ENCODE measurements at regions not wholly inside any gene's neighbourhood (a gene's known extent, or its start where the extent isn't known, plus 50 kb on each side); places are given as distances from the start of the nearest gene placed in this dataset.

- no peak for DNase-seq
These were observed 618.1 kb downstream of the ZNF385D start for GRCh38 chr3:21132896-21133295.

GRCh38 chr3:21120826-21121225, 630.2 kb downstream of the ZNF385D start:
- no peak for DNase-seq

DNA sequence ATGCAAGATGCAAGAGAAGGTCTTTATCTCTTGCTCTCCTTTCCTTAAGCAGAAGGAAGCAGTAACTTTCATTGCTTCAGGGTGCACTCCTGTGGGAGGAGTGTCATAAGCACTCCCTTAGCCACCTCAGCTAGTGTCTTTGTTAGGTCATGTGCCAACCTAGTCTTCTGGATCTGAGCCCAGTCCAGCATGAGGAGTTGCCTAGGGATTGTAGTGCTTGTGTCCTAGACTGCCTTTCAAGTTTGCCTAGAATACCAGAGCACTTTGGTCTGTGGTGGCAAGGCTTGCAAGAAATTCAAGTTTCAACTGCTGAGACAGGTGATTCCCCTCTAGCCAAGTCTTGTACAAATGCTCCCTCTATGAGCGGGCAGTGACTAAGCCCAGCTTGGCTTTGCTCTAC, 633.6 kb downstream of the ZNF385D start:
- no peak for DNase-seq

DNA sequence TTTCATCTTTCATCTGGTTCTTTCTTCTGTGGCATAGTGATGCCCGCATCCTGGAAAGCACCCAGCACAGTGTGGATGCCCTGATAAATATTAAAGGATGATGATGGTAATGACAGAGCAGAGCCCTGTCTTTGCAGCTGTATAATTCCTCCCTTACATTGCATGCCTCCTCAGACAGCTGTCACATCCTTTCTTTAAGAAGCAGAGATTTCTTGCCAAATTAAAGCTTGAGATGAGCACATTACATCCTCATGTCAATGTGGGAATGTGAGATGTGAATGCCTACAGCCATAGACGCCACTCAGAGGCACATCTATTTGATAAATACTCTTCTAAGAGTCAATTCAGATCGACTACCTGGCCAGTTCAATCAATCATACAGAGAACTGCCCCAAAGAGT, 642.0 kb downstream of the ZNF385D start:
- DNase-seq = no peak

DNA sequence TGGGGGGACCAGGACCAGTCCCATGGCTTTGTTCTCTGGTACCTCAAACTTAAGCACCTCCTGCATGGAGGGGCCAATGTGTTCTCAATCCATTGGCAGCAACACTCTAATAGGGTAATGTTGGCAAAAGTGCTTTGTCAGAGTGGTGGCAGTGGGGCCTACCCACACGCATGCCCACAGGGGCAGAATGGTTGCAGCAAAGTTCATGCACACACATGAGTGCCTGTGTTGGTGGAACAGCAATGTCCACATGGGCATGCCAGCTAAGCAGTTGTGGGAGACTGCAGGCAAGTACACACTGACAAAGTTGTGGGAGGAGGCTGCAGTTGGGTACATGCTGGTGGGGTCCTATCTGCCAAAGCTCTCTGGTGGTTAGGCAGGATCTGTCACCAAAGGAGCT, 645.2 kb downstream of the ZNF385D start:
- DNase-seq = no peak

DNA sequence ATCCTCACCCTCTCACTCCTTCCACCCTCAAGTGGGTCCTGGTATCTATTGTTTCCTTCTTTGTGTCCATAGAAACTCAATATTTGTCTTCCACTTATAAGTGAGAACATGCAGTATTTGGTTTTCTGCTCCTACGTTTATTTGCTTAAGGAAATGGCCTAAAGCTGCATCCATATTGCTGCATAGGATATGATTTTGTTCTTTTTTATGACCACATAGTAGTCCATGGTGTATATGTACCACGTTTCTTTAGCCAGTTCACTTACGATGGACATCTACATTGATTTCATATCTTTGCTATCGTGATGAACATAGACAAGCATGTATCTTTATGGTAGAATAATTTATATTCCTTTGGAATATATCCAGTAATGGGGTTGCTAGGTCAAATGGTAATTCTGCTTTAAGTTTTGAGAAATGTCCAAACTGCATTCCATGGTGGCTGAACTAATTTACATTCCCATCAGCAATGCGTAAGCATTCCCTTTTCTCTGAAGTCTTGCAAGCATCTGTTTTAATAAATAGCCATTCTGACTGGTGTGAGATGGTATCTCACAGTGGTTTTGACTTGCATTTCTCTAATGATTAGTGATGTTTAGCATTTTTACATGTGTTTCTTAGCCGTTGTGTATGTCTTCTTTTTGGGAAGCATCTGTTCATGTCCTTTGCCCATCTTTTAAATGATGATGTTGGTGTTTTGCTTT, 650.2 kb downstream of the ZNF385D start:
- no peak for DNase-seq

- DNase-seq = no peak
These were observed 656.3 kb downstream of the ZNF385D start for GRCh38 chr3:21094686-21095085.

DNA sequence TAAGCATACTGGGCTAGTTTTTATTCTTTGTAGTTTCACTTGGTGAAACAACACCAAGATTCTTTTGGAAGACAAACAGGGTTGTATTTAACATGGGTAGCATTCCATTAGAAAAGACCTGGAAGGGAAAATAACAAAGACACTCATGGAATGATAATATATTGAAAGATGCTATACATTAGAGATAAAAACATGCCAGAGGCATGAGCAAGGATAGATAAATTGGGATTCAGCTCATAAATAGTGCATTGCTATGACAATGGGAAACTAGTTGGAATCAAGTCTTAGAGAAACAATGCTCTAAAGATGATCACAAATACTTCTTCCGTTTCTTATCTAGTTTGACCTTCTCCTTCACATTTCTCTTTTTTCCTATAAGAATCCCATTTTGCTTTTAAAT, 677.4 kb downstream of the ZNF385D start:
- DNase-seq = no peak

GRCh38 chr3:21067031-21067813, 683.8 kb downstream of the ZNF385D start:
- no peak for DNase-seq

DNA sequence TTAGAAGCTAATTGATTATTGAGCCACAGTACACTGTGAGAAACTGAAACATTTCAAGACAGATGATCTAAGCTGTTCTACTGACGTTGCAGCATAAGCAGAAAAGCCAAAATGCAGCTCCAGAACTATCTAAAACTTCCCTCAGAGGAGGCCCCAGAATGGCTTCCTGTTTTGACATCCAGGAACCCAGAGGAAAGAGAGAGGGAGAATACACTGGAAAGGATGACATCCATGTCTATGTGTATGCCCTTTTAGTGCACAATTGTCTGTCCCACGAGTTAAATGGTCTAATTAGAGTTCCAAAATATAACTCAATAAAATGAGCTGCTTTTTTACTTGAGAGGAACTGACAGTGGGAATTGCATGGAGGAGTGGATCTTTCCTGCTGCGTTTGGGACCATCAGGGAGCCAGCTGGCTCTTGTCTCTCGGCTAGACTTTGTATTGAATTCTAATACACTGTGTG, 688.1 kb downstream of the ZNF385D start:
- DNase-seq = no peak

- no peak for DNase-seq
These were observed 691.6 kb downstream of the ZNF385D start for GRCh38 chr3:21059404-21059803.

DNA sequence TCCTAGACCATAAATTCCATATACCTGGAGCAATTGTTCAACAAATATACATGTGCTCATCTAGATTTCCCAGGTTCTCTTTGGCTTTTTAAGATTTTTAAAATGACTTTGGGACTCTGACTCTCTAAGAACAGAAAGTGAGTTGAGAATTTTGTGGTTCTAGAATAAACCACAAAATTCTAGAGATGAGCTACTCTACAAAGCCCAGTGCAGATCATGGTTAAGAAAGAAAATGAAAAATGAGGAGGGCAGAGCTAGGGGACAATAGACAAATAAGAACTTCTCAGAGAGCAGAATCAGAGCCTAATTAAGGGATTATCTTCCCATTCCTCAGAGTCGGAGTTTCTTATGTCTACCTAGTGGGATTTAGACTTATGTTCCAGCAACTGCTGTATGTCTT, 694.7 kb downstream of the ZNF385D start:
- DNase-seq = no peak

GRCh38 chr3:21055015-21055414, 696.0 kb downstream of the ZNF385D start:
- no peak for DNase-seq

DNA sequence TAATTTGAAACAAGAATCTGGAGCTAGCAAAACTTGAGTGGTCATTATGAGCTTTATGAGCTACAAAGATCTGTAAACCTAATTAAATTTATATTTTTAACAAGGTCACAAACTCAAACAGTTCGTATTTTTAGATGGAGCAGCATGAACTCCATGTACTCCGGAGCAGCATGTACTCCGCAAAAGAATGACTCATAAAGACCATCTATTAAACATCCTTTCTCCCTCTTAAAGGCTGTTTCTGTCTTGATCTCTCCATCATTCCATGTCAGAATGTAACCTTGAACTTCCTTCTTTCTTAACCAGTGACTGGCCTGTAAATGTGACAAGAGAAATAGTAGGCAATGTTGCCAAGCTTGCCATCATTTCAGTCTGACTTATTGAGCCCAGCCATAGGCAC, 696.9 kb downstream of the ZNF385D start:
- no peak for DNase-seq

- no peak for DNase-seq
These were observed 701.5 kb downstream of the ZNF385D start for GRCh38 chr3:21049334-21050062.

- DNase-seq = no peak
These were observed 707.9 kb downstream of the ZNF385D start for GRCh38 chr3:21043139-21043538.

GRCh38 chr3:21042184-21042583, 708.8 kb downstream of the ZNF385D start:
- no peak for DNase-seq

DNA sequence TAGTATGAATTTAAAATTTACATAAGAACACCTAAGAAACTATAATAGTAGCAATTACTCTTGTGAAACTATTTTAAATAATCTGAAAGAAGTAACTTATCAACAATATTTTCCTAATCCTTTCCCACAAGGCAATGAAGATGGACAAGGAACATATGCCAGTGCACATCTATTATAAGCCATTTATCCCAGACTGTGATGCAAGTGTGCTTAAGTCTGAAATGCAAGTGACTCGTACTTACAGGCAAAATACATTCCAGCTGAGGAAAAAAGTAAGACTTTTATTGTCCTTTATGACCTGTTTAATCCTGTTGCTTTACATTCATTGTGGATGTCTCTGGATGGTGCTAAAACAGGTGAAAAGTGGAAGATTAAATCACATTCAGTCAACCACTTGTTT, 709.4 kb downstream of the ZNF385D start:
- DNase-seq = no peak

DNA sequence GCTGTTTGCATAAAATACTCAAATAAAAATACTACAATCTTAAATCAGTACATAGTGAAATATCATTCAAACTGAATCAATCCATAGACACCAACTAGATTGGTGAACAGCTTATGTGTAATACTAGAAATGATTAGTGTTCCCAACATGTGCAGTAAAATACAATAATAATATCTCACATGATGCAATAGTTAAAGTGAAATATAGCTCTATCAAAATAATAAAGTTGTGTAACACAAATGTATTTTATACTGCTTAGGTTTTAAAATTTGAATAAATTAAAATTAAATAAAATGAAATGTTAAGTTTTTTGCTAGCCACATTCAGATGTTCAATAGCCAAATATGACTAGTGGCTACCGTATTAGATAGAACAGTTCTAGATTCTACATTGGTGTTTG, 714.1 kb downstream of the ZNF385D start:
- DNase-seq = no peak

- no peak for DNase-seq
These were observed 722.6 kb downstream of the ZNF385D start for GRCh38 chr3:21028412-21028811.

GRCh38 chr3:21024563-21024962, 726.4 kb downstream of the ZNF385D start:
- no peak for DNase-seq

GRCh38 chr3:21020681-21021080, 730.3 kb downstream of the ZNF385D start:
- DNase-seq = no peak

- DNase-seq = no peak
These were observed 731.0 kb downstream of the ZNF385D start for GRCh38 chr3:21020043-21020442.

Measured in SW 1271 (cell line).